Fibroblast of the aortic adventitia (primary cell): ENCODE measurements at regions not wholly inside any gene's neighbourhood (a gene's known extent, or its start where the extent isn't known, plus 50 kb on each side); places are given as distances from the start of the nearest gene placed in this dataset.

Source experiments
- DNase-seq: peaks from one replicate; pipeline ENCODE4 v3.0.0-alpha.2; 2010; ENCODE audit warnings: low read depth
- H3K4me3 ChIP-seq: 2 replicates; pipeline ENCODE4 v1.5.1; 2011; ENCODE audit warnings: low read depth, mild to moderate bottlenecking, control low read depth, low read length, moderate library complexity
- CTCF ChIP-seq: IDR thresholded peaks from 2 replicates; pipeline ENCODE4 v1.5.1; 2011; ENCODE audit warnings: mild to moderate bottlenecking, low read length, control low read depth, inconsistent platforms; ENCODE audit not compliant: insufficient read depth

- no peak overlapping the region for H3K4me3 ChIP-seq
- no peak for DNase-seq
- no peak for TF ChIP-seq CTCF
These were observed 692.7 kb downstream of the SOCS6 start for GRCh38 chr18:70981400-70982140.

GRCh38 chr18:70973626-70974025, 684.8 kb downstream of the SOCS6 start:
- DNase-seq = no peak
- no peak for TF ChIP-seq CTCF
- H3K4me3 ChIP-seq = no peak overlapping the region

- no peak for TF ChIP-seq CTCF
- H3K4me3 ChIP-seq = no peak overlapping the region
- no peak for DNase-seq
These were observed 677.6 kb downstream of the SOCS6 start for GRCh38 chr18:70966419-70966818.

- no peak overlapping the region for H3K4me3 ChIP-seq
- TF ChIP-seq CTCF = no peak
- no peak for DNase-seq
These were observed 673.1 kb downstream of the SOCS6 start for GRCh38 chr18:70961939-70962338.

GRCh38 chr18:70956554-70956953, 667.7 kb downstream of the SOCS6 start:
- no peak for TF ChIP-seq CTCF
- DNase-seq = no peak
- H3K4me3 ChIP-seq = no peak overlapping the region

GRCh38 chr18:70936160-70936559, 647.3 kb downstream of the SOCS6 start:
- no peak for DNase-seq
- TF ChIP-seq CTCF = no peak
- no peak overlapping the region for H3K4me3 ChIP-seq
